Globus pallidus (tissue), 1 donor: ENCODE measurements at regions not wholly inside any gene's neighbourhood (a gene's known extent, or its start where the extent isn't known, plus 50 kb on each side); places are given as distances from the start of the nearest gene placed in this dataset.

Experiments used
- DNase-seq: peaks from one replicate; pipeline ENCODE4 v3.0.0-alpha.2; 2015; ENCODE audit warnings: low spot score

- no peak for DNase-seq
Observed at GRCh38 chr5:2801577-2802525, 50.4 kb upstream of the IRX2 start.
